Lung (tissue), 11 donors: ENCODE measurements at regions not wholly inside any gene's neighbourhood (a gene's known extent, or its start where the extent isn't known, plus 50 kb on each side); places are given as distances from the start of the nearest gene placed in this dataset.

Experiments used
- ATAC-seq: fragments of 200-7000 bp; cut with Tn5 transposase; one replicate; pipeline ENCODE4 v1.9.1; 2020; ENCODE audit warnings: moderate number of reproducible peaks; ENCODE audit not compliant: insufficient read depth, low FRiP score
- DNase-seq, 3 donors: peaks; one replicate each; pipeline ENCODE4 v3.0.0-alpha.2; 2013 to 2017
- H3K27ac ChIP-seq, 2 donors: one replicate each; pipeline ENCODE4 v1.5.1; 2013; ENCODE audit warnings: mild to moderate bottlenecking in 2 of 2, moderate library complexity in 2 of 2, control low read depth in 1 of 2, inconsistent platforms in 1 of 2, low read depth in 1 of 2, low read length in 1 of 2
- H3K27me3 ChIP-seq, 3 donors: one replicate each; pipeline ENCODE4 v1.5.1; 2013; ENCODE audit warnings: low read length in 2 of 3; ENCODE audit not compliant: control insufficient read depth in 3 of 3, insufficient read depth in 3 of 3
- H3K36me3 ChIP-seq, 4 donors: one replicate each; pipeline ENCODE4 v1.5.1; 2013; ENCODE audit warnings: low read length in 4 of 4, mild to moderate bottlenecking in 1 of 4, moderate library complexity in 1 of 4; ENCODE audit not compliant: control insufficient read depth in 4 of 4, insufficient read depth in 4 of 4
- H3K4me1 ChIP-seq, 5 donors: one replicate each; pipeline ENCODE4 v1.5.1; 2013; ENCODE audit warnings: low read length in 5 of 5, mild to moderate bottlenecking in 2 of 5, moderate library complexity in 1 of 5; ENCODE audit not compliant: control insufficient read depth in 5 of 5, insufficient read depth in 5 of 5
- H3K4me3 ChIP-seq: one replicate; pipeline ENCODE4 v1.5.1; 2013; ENCODE audit warnings: mild to moderate bottlenecking, control low read depth, moderate library complexity
- H3K9ac ChIP-seq, 2 donors: one replicate each; pipeline ENCODE4 v1.5.1; 2013; ENCODE audit warnings: low read length in 2 of 2, control low read depth in 1 of 2; ENCODE audit not compliant: insufficient read depth in 1 of 2
- H3K9me3 ChIP-seq, 4 donors: one replicate each; pipeline ENCODE4 v1.5.1; 2013; ENCODE audit warnings: low read length in 3 of 4, mild to moderate bottlenecking in 1 of 4, moderate library complexity in 1 of 4; ENCODE audit not compliant: control insufficient read depth in 4 of 4, insufficient read depth in 3 of 4
- WGBS, 2 donors: extraction: QIAGEN DNeasy Blood & Tissue Kit; methylation state at CpG; one replicate each; pipeline ENCODE4 v1.1.7; 2013; 5-methylcytosine and 5-hydroxymethylcytosine counted together
- TF ChIP-seq, protein P1 (sequence below): IDR thresholded peaks from 2 replicates; pipeline ENCODE4 v1.5.1; 2012; ENCODE audit warnings: mild to moderate bottlenecking; ENCODE audit errors: control extremely low read depth, extremely low read depth
- donor health status: control.
- donor health status: control.
- donor health status: Bipolar disorder and iron deficiency.
- donor health status: healthy.
- donor health status: DM: yes; HTN: yes; CAD: no.

DNA sequence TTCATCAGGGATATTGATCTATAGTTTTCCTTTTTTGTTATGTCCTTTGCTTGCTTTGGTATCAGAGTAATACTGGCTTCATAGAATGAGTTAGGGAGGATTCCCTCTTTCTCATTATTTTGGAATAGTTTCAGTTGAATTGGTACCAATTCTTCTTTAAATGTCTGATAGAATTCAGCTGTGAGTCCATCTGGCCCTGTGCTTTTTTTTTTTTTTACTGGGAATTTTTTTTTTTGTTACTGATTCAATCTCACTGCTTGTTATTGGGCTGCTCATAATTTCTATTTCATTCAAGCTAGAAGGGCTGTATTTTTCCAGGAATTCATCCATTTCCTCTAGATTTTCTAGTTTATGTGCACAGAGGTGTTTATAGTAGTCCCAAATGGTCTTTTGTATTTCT, 103.9 kb downstream of the RND3 start:
- no peak overlapping the region for H3K4me3 ChIP-seq
- no peak overlapping the region for H3K9ac ChIP-seq
- H3K27ac ChIP-seq = no peak overlapping the region
- peaks cover 0 to 6% (median 3%) of the 10 kb centered on the region in 4 donors for H3K9me3 ChIP-seq
- ATAC-seq (no peak), DNase-seq (no peak)
- TF ChIP-seq, protein P1, sequence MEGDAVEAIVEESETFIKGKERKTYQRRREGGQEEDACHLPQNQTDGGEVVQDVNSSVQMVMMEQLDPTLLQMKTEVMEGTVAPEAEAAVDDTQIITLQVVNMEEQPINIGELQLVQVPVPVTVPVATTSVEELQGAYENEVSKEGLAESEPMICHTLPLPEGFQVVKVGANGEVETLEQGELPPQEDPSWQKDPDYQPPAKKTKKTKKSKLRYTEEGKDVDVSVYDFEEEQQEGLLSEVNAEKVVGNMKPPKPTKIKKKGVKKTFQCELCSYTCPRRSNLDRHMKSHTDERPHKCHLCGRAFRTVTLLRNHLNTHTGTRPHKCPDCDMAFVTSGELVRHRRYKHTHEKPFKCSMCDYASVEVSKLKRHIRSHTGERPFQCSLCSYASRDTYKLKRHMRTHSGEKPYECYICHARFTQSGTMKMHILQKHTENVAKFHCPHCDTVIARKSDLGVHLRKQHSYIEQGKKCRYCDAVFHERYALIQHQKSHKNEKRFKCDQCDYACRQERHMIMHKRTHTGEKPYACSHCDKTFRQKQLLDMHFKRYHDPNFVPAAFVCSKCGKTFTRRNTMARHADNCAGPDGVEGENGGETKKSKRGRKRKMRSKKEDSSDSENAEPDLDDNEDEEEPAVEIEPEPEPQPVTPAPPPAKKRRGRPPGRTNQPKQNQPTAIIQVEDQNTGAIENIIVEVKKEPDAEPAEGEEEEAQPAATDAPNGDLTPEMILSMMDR = no peak
- no peaks in the 10 kb centered on the region for H3K36me3 ChIP-seq
- H3K27me3 ChIP-seq = no peaks in the 10 kb centered on the region
- no peaks in the 10 kb centered on the region for H3K4me1 ChIP-seq

DNA sequence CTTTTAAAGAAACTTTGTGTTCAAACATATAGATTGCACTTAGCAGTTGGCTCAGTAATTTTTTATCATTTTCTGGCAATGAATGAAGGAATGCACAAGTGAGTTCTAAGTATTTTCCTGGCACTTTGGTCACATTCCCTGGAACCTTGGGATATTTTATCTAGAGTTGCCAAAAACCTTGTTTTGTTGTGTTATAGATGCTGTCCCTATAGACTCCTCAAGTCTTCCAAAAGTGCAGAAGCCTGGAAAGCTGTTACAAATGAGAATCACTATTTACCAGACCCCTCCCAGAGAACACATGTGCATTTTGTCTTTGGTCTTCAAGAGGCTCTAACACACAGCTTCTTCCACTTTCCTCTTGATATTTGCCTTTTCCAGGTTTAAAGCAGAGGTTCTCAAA, 108.3 kb downstream of the RND3 start:
- ATAC-seq (no peak), DNase-seq (no peak)
- H3K9ac ChIP-seq = no peak overlapping the region
- TF ChIP-seq, protein P1 = no peak
- no peaks in the 10 kb centered on the region for H3K9me3 ChIP-seq
- H3K4me1 ChIP-seq = no peaks in the 10 kb centered on the region
- no peak overlapping the region for H3K4me3 ChIP-seq
- no peaks in the 10 kb centered on the region for H3K36me3 ChIP-seq
- H3K27ac ChIP-seq = no peak overlapping the region
- H3K27me3 ChIP-seq = no peaks in the 10 kb centered on the region

DNA sequence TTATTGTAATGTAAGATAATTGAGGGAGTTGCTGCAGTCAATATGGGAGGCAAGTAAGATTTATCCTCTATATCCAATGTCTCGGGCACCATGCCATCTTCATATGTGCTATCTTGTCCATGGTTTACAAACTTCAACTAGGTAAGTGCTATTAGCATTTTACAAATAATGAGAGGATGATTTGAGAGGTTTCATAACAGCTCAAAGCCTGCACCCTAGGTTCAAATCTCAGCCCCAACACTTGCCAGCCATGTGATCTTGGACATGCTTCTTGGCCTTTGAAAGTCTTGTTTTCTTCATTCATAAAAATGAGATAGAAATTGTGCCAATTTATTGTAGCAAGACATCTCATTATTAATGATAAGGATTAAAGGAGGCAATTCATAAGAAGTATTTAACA, 108.8 kb downstream of the RND3 start:
- Histone ChIP-seq H3K9me3 (no peaks in the 10 kb centered on the region), H3K4me1 (no peaks in the 10 kb centered on the region), H3K27me3 (no peaks in the 10 kb centered on the region), H3K4me3 (no peak overlapping the region), H3K27ac (no peak overlapping the region), H3K9ac (no peak overlapping the region), H3K36me3 (no peaks in the 10 kb centered on the region)
- TF ChIP-seq, protein P1 = no peak
- DNase-seq = no peak
- WGBS, 2 donors = 91 to 95% methylated on average over 1 of the region's 1 CpG
- ATAC-seq = no peak

DNA sequence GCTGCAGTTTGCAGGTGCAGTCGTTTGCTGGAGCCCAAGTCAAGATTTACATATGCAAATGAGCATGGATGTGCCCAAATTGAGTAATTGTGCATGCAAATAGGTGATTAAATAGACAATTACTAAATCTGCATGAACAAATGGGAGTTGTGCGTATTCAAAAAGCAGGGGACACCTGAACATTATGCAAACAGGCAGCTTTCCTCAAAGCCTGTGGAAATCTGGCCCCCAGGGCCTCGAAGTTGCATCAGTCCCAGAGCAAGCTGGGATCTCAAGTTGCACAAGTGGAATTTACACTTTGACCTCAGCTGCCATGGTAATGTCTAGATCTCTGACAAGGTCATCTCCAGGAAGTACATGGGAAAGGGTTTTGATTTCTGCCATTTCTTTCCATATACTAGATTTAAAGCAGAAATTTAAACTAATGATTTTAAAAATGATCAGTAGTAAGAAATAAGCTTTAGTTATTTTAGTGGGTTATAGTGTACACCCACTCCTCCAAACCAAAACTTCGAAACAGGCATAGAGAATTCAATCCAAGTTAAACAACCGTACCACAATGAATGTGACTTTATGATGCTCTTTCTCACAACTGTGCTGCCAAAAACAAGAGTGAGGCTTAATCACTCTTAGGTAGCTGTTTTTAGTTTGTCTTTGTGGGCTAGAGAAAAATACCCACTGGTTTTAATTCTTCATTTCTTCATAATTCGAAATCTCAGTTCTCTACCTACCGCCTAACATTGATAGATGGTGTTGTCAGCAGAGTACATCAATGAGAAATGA, 110.7 kb downstream of the RND3 start:
- Histone ChIP-seq H3K36me3 (no peaks in the 10 kb centered on the region), H3K27me3 (no peaks in the 10 kb centered on the region), H3K4me1 (no peaks in the 10 kb centered on the region), H3K9ac (no peak overlapping the region), H3K9me3 (peaks cover 0 to 4% (median 0%) of the 10 kb centered on the region in 4 donors), H3K27ac (no peak overlapping the region), H3K4me3 (no peak overlapping the region)
- 79 to 82% methylated on average over 7 of the region's 7 CpGs for WGBS, 2 donors
- DNase-seq = no peak
- TF ChIP-seq, protein P1 = no peak
- ATAC-seq = no peak
